ENCODE measurements at regions not wholly inside any gene's neighbourhood (a gene's known extent, or its start where the extent isn't known, plus 50 kb on each side); places are given as distances from the start of the nearest gene placed in this dataset.

DNA sequence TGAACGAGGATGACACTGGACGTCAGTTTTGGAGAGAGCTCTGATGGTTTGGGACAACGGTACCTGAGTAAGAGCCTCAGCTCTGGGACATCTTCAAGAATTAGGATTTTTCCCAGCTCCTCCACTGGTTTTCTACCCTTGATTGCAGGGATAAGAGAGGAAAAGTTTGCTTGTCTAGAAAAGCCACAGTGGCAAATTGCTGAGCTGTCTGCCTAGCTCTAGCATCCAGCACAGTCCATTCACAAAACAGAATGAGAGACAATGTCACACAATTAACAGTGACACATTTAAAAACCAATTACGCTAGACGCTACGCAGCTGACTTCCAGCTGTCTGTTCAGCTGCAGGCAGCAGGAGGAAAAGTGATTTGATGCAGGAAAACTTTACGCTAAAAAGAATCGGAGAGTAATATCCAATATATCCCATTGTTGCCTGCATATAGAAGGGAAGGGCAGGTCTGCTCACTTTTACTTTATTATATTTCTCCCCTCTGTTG, 168.1 kb upstream of the PRICKLE1 start:
- no peaks in the 10 kb centered on the region for H3K9me3 ChIP-seq (ENCODE audit: control insufficient read depth, low read depth, low read length)
- no peak overlapping the region for H3K9ac ChIP-seq (ENCODE audit: control insufficient read depth, extremely low read depth, insufficient read depth, low read length)
- DNase-seq (ENCODE audit: low read depth, low spot score): no peak
- peaks cover 38% of the 10 kb centered on the region for H3K4me1 ChIP-seq (ENCODE audit: control insufficient read depth, extremely low read depth, insufficient read depth, low read length)
- H3K79me2 ChIP-seq (ENCODE audit: control insufficient read depth, insufficient read depth, low read length): no peaks in the 10 kb centered on the region
- no peaks in the 10 kb centered on the region for H3K9me1 ChIP-seq (ENCODE audit: control insufficient read depth, extremely low read depth, insufficient read depth, low read length)
- peak overlapping the region; percentile 11 for H3K27ac ChIP-seq (ENCODE audit: control insufficient read depth, insufficient read depth, low read length)
- no peak for TF ChIP-seq EZH2 (IDR thresholded peaks at IDR 0.05; ENCODE audit: low read length)
- TF ChIP-seq, protein P1, sequence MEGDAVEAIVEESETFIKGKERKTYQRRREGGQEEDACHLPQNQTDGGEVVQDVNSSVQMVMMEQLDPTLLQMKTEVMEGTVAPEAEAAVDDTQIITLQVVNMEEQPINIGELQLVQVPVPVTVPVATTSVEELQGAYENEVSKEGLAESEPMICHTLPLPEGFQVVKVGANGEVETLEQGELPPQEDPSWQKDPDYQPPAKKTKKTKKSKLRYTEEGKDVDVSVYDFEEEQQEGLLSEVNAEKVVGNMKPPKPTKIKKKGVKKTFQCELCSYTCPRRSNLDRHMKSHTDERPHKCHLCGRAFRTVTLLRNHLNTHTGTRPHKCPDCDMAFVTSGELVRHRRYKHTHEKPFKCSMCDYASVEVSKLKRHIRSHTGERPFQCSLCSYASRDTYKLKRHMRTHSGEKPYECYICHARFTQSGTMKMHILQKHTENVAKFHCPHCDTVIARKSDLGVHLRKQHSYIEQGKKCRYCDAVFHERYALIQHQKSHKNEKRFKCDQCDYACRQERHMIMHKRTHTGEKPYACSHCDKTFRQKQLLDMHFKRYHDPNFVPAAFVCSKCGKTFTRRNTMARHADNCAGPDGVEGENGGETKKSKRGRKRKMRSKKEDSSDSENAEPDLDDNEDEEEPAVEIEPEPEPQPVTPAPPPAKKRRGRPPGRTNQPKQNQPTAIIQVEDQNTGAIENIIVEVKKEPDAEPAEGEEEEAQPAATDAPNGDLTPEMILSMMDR (optimal IDR thresholded peaks at IDR 0.05 in 1 of 3, IDR thresholded peaks at IDR 0.05 in 1 of 3, conservative IDR thresholded peaks at IDR 0.05 in 1 of 3; ENCODE audit: extremely low read depth in 1 of 3, insufficient read depth in 2 of 3, low read length in 3 of 3): no peak
- H2AFZ ChIP-seq (ENCODE audit: control insufficient read depth, low read length): no peak overlapping the region
- no peaks in the 10 kb centered on the region for H3K27me3 ChIP-seq (ENCODE audit: control insufficient read depth, extremely low read depth, insufficient read depth, low read length)
- no peaks in the 10 kb centered on the region for H3K36me3 ChIP-seq (ENCODE audit: control insufficient read depth in 2 of 2, extremely low read depth in 1 of 2, insufficient read depth in 2 of 2, low read length in 2 of 2)
- dilution Hi-C loops (cut with MboI; ENCODE audit: extremely low pct_ligation_motif_present, low sequenced_read_pairs): no loop called here
- FAIRE-seq: no peak
- peak overlapping the region; percentile 69 for H3K4me2 ChIP-seq (ENCODE audit: control insufficient read depth, extremely low read depth, insufficient read depth, low read depth, low read length)
- H3K4me3 ChIP-seq (ENCODE audit: control insufficient read depth in 2 of 3, extremely low read depth in 1 of 3, insufficient read depth in 2 of 3, low read depth in 1 of 3, low read length in 3 of 3): peak overlapping the region in 1 of 3 experiments; percentile 5
- no peaks in the 10 kb centered on the region for H4K20me1 ChIP-seq (ENCODE audit: control insufficient read depth, extremely low read depth, insufficient read depth, low read length)

DNA sequence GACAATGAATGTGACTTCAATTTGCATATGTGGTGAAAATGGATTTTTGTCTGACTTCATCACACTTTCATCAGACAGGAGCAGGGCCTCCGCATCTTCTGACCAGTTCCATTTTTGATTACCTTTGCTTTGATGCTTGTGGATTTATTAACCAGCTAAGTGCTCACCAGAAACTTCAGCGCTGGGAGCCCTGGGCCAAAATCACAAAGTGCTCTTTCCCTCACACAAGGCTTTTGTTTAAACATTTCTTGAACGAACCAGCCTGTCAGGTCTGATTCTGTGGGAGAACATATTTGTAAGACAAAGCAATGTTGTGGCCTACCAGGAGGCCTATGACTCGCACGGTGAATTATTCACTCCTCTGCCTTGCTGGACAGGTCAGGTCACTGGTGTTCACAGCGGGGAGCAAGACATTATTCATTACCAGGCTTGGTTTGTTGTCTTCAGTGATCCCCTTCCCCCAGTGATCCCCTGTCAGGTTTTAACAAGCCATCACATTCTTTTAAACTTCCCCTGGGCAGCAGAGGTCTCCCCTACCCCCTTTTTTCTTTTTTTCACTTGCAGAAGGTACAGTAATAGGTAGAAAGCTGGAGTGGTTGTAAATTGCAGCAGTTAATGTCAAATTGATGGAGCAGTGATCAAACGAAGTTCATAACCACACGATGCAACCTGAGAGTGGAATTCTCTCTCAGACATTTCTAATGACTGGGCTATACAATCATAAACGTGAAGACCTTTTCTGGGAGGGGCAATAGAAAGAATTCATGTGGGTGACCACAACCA, 167.5 kb upstream of the PRICKLE1 start:
- no peaks in the 10 kb centered on the region for H3K79me2 ChIP-seq (ENCODE audit: control insufficient read depth, insufficient read depth, low read length)
- peak overlapping the region; percentile 28 for H2AFZ ChIP-seq (ENCODE audit: control insufficient read depth, low read length)
- dilution Hi-C loops (cut with MboI; ENCODE audit: extremely low pct_ligation_motif_present, low sequenced_read_pairs): no loop called here
- no peaks in the 10 kb centered on the region for H4K20me1 ChIP-seq (ENCODE audit: control insufficient read depth, extremely low read depth, insufficient read depth, low read length)
- H3K4me1 ChIP-seq (ENCODE audit: control insufficient read depth, extremely low read depth, insufficient read depth, low read length): peaks cover 38% of the 10 kb centered on the region
- H3K9me3 ChIP-seq (ENCODE audit: control insufficient read depth, low read depth, low read length): no peaks in the 10 kb centered on the region
- DNase-seq (ENCODE audit: low read depth, low spot score): peak; percentile 75
- H3K27me3 ChIP-seq (ENCODE audit: control insufficient read depth, extremely low read depth, insufficient read depth, low read length): no peaks in the 10 kb centered on the region
- peak; percentile 98 for FAIRE-seq
- no peaks in the 10 kb centered on the region for H3K36me3 ChIP-seq (ENCODE audit: control insufficient read depth in 2 of 2, extremely low read depth in 1 of 2, insufficient read depth in 2 of 2, low read length in 2 of 2)
- peak overlapping the region in 1 of 3 experiments; percentile 11 for H3K4me3 ChIP-seq (ENCODE audit: control insufficient read depth in 2 of 3, extremely low read depth in 1 of 3, insufficient read depth in 2 of 3, low read depth in 1 of 3, low read length in 3 of 3)
- H3K9me1 ChIP-seq (ENCODE audit: control insufficient read depth, extremely low read depth, insufficient read depth, low read length): no peaks in the 10 kb centered on the region
- TF ChIP-seq, protein P1 (optimal IDR thresholded peaks at IDR 0.05 in 1 of 3, IDR thresholded peaks at IDR 0.05 in 1 of 3, conservative IDR thresholded peaks at IDR 0.05 in 1 of 3; ENCODE audit: extremely low read depth in 1 of 3, insufficient read depth in 2 of 3, low read length in 3 of 3): no peak
- no peak for TF ChIP-seq EZH2 (IDR thresholded peaks at IDR 0.05; ENCODE audit: low read length)
- peak overlapping the region; percentile 42 for H3K27ac ChIP-seq (ENCODE audit: control insufficient read depth, insufficient read depth, low read length)
- H3K9ac ChIP-seq (ENCODE audit: control insufficient read depth, extremely low read depth, insufficient read depth, low read length): no peak overlapping the region
- H3K4me2 ChIP-seq (ENCODE audit: control insufficient read depth, extremely low read depth, insufficient read depth, low read depth, low read length): peak overlapping the region; percentile 69

Data from keratinocyte (primary cell).